ENCODE measurements at regions not wholly inside any gene's neighbourhood (a gene's known extent, or its start where the extent isn't known, plus 50 kb on each side); places are given as distances from the start of the nearest gene placed in this dataset.
"Not testable (repeated sequence)": the region's sequence is repeated elsewhere in the genome, so short reads cannot be mapped to it uniquely, and the experiment has no call there.

- no peak overlapping the region for H3K4me2 ChIP-seq (ENCODE audit: low read depth, low read length)
- DNase-seq: no peak
- no peaks in the 10 kb centered on the region for H3K9me3 ChIP-seq (replicated peaks; ENCODE audit: insufficient read depth, low read length)
- TF ChIP-seq CTCF (IDR thresholded peaks at IDR 0.05; ENCODE audit: low read length) (no peak), EZH2phosphoT487 (IDR thresholded peaks at IDR 0.05; ENCODE audit: low read length) (no peak), EZH2 (optimal IDR thresholded peaks at IDR 0.05; ENCODE audit: low read depth, low read length) (no peak)
- no peaks in the 10 kb centered on the region for H4K20me1 ChIP-seq (ENCODE audit: insufficient read depth, low read length)
- H3K79me2 ChIP-seq (ENCODE audit: low read length): no peaks in the 10 kb centered on the region
- H3K9ac ChIP-seq (ENCODE audit: low read length): no peak overlapping the region
- no peaks in the 10 kb centered on the region for H3K27me3 ChIP-seq (replicated peaks; ENCODE audit: insufficient read depth, low read length)
- no peaks in the 10 kb centered on the region for H3K9me2 ChIP-seq (replicated peaks; ENCODE audit: insufficient read depth, low read length)
- no peaks in the 10 kb centered on the region for H3F3A ChIP-seq (ENCODE audit: insufficient read depth, low read length)
- H3K36me3 ChIP-seq (replicated peaks; ENCODE audit: insufficient read depth, low read length): no peaks in the 10 kb centered on the region
- H3K4me3 ChIP-seq (ENCODE audit: low read length): no peak overlapping the region
- H2AFZ ChIP-seq (ENCODE audit: low read length): no peak overlapping the region
- H3K4me1 ChIP-seq (ENCODE audit: low read length): no peaks in the 10 kb centered on the region
- no peak overlapping the region for H3K27ac ChIP-seq (ENCODE audit: low read length)
Measured at GRCh38 chr13:87172166-87172835, 498.9 kb upstream of the SLITRK5 start.

GRCh38 chr13:87185138-87185537 is 486.0 kb upstream of the SLITRK5 start:
- H3K4me1 ChIP-seq (ENCODE audit: low read length); H3K36me3 ChIP-seq (replicated peaks; ENCODE audit: insufficient read depth, low read length); H3F3A ChIP-seq (ENCODE audit: insufficient read depth, low read length); H3K9ac ChIP-seq (ENCODE audit: low read length); H2AFZ ChIP-seq (ENCODE audit: low read length); H3K27ac ChIP-seq (ENCODE audit: low read length); DNase-seq; H3K79me2 ChIP-seq (ENCODE audit: low read length); H3K27me3 ChIP-seq (replicated peaks; ENCODE audit: insufficient read depth, low read length); H4K20me1 ChIP-seq (ENCODE audit: insufficient read depth, low read length); H3K9me2 ChIP-seq (replicated peaks; ENCODE audit: insufficient read depth, low read length); H3K4me2 ChIP-seq (ENCODE audit: low read depth, low read length); H3K9me3 ChIP-seq (replicated peaks; ENCODE audit: insufficient read depth, low read length); H3K4me3 ChIP-seq (ENCODE audit: low read length): not testable (repeated sequence)

GRCh38 chr13:87186647-87187046 is 484.5 kb upstream of the SLITRK5 start:
- H3K27me3 ChIP-seq (replicated peaks; ENCODE audit: insufficient read depth, low read length); H3K9me3 ChIP-seq (replicated peaks; ENCODE audit: insufficient read depth, low read length); H2AFZ ChIP-seq (ENCODE audit: low read length); H3F3A ChIP-seq (ENCODE audit: insufficient read depth, low read length); H3K9ac ChIP-seq (ENCODE audit: low read length); H3K79me2 ChIP-seq (ENCODE audit: low read length); H3K27ac ChIP-seq (ENCODE audit: low read length); H4K20me1 ChIP-seq (ENCODE audit: insufficient read depth, low read length); H3K36me3 ChIP-seq (replicated peaks; ENCODE audit: insufficient read depth, low read length); H3K4me1 ChIP-seq (ENCODE audit: low read length); H3K4me3 ChIP-seq (ENCODE audit: low read length); H3K9me2 ChIP-seq (replicated peaks; ENCODE audit: insufficient read depth, low read length); DNase-seq; H3K4me2 ChIP-seq (ENCODE audit: low read depth, low read length): not testable (repeated sequence)

GRCh38 chr13:87191485-87191884 is 479.7 kb upstream of the SLITRK5 start:
- H3K79me2 ChIP-seq (ENCODE audit: low read length); H3K4me3 ChIP-seq (ENCODE audit: low read length); H3K9me2 ChIP-seq (replicated peaks; ENCODE audit: insufficient read depth, low read length); DNase-seq; H3K9ac ChIP-seq (ENCODE audit: low read length); H4K20me1 ChIP-seq (ENCODE audit: insufficient read depth, low read length); H2AFZ ChIP-seq (ENCODE audit: low read length); H3K27me3 ChIP-seq (replicated peaks; ENCODE audit: insufficient read depth, low read length); H3K4me1 ChIP-seq (ENCODE audit: low read length); H3K9me3 ChIP-seq (replicated peaks; ENCODE audit: insufficient read depth, low read length); H3F3A ChIP-seq (ENCODE audit: insufficient read depth, low read length); H3K27ac ChIP-seq (ENCODE audit: low read length); H3K4me2 ChIP-seq (ENCODE audit: low read depth, low read length); H3K36me3 ChIP-seq (replicated peaks; ENCODE audit: insufficient read depth, low read length): not testable (repeated sequence)

- no peaks in the 10 kb centered on the region for H3K9me2 ChIP-seq (replicated peaks; ENCODE audit: insufficient read depth, low read length)
- no peaks in the 10 kb centered on the region for H3K79me2 ChIP-seq (ENCODE audit: low read length)
- no peak for DNase-seq
- no peaks in the 10 kb centered on the region for H3K36me3 ChIP-seq (replicated peaks; ENCODE audit: insufficient read depth, low read length)
- no peaks in the 10 kb centered on the region for H3K9me3 ChIP-seq (replicated peaks; ENCODE audit: insufficient read depth, low read length)
- no peak overlapping the region for H3K4me2 ChIP-seq (ENCODE audit: low read depth, low read length)
- H3F3A ChIP-seq (ENCODE audit: insufficient read depth, low read length): no peaks in the 10 kb centered on the region
- no peaks in the 10 kb centered on the region for H4K20me1 ChIP-seq (ENCODE audit: insufficient read depth, low read length)
- no peak overlapping the region for H3K4me3 ChIP-seq (ENCODE audit: low read length)
- no peaks in the 10 kb centered on the region for H3K27me3 ChIP-seq (replicated peaks; ENCODE audit: insufficient read depth, low read length)
- no peak overlapping the region for H2AFZ ChIP-seq (ENCODE audit: low read length)
- H3K27ac ChIP-seq (ENCODE audit: low read length): no peak overlapping the region
- H3K9ac ChIP-seq (ENCODE audit: low read length): no peak overlapping the region
- H3K4me1 ChIP-seq (ENCODE audit: low read length): no peaks in the 10 kb centered on the region
- TF ChIP-seq EZH2 (optimal IDR thresholded peaks at IDR 0.05; ENCODE audit: low read depth, low read length): no peak
- TF ChIP-seq CTCF (IDR thresholded peaks at IDR 0.05; ENCODE audit: low read length): no peak
Measured at GRCh38 chr13:87198371-87198770, 472.8 kb upstream of the SLITRK5 start.

Data from MM.1S (cell line).